HG02759 (cell line): ENCODE measurements at regions not wholly inside any gene's neighbourhood (a gene's known extent, or its start where the extent isn't known, plus 50 kb on each side); places are given as distances from the start of the nearest gene placed in this dataset.

Experiments
- ATAC-seq: cut with Tn5 transposase; IDR thresholded peaks from one replicate; pipeline ENCODE4 v1.9.1; 2021; ENCODE audit warnings: mild to moderate bottlenecking, moderate library complexity; ENCODE audit not compliant: unreplicated experiment

GRCh38 chr14:97283841-97284240 lies 486.7 kb downstream of the VRK1 start:
- ATAC-seq, result no peak

- no peak for ATAC-seq
Observed at GRCh38 chr14:97287956-97288355, 490.8 kb downstream of the VRK1 start.

GRCh38 chr14:97290065-97290464 lies 492.9 kb downstream of the VRK1 start:
- ATAC-seq, result no peak

GRCh38 chr14:97290977-97291376 lies 493.8 kb downstream of the VRK1 start:
- no peak for ATAC-seq

- no peak for ATAC-seq
Observed at GRCh38 chr14:97293659-97294058, 496.5 kb downstream of the VRK1 start.

- ATAC-seq, result no peak
Observed at GRCh38 chr14:97295108-97295710, 498.0 kb downstream of the VRK1 start.

GRCh38 chr14:97296176-97296575 lies 499.0 kb downstream of the VRK1 start:
- ATAC-seq, result no peak

GRCh38 chr14:97297100-97297499 lies 499.9 kb downstream of the VRK1 start:
- no peak for ATAC-seq

GRCh38 chr14:97298331-97298730 lies 501.1 kb downstream of the VRK1 start:
- ATAC-seq, result no peak

GRCh38 chr14:97298736-97299135 lies 501.6 kb downstream of the VRK1 start:
- ATAC-seq, result no peak

GRCh38 chr14:97299661-97300060 lies 502.5 kb downstream of the VRK1 start:
- no peak for ATAC-seq

GRCh38 chr14:97301931-97302559 lies 504.9 kb downstream of the VRK1 start:
- no peak for ATAC-seq

GRCh38 chr14:97306133-97306759 lies 509.1 kb downstream of the VRK1 start:
- ATAC-seq, result no peak

- ATAC-seq, result no peak
Observed at GRCh38 chr14:97306760-97307246, 509.6 kb downstream of the VRK1 start.

- no peak for ATAC-seq
Observed at GRCh38 chr14:97311411-97311810, 514.2 kb downstream of the VRK1 start.

- no peak for ATAC-seq
Observed at GRCh38 chr14:97312910-97313309, 515.7 kb downstream of the VRK1 start.

GRCh38 chr14:97315790-97316189 lies 518.6 kb downstream of the VRK1 start:
- ATAC-seq, result no peak

- no peak for ATAC-seq
Observed at GRCh38 chr14:97318380-97318779, 521.2 kb downstream of the VRK1 start.

- ATAC-seq, result no peak
Observed at GRCh38 chr14:97319691-97320090, 522.5 kb downstream of the VRK1 start.

GRCh38 chr14:97328743-97329142 lies 531.6 kb downstream of the VRK1 start:
- ATAC-seq, result no peak

GRCh38 chr14:97329701-97330100 lies 532.5 kb downstream of the VRK1 start:
- no peak for ATAC-seq

GRCh38 chr14:97331058-97331457 lies 533.9 kb downstream of the VRK1 start:
- no peak for ATAC-seq
